ENCODE measurements at regions not wholly inside any gene's neighbourhood (a gene's known extent, or its start where the extent isn't known, plus 50 kb on each side); places are given as distances from the start of the nearest gene placed in this dataset.

DNA sequence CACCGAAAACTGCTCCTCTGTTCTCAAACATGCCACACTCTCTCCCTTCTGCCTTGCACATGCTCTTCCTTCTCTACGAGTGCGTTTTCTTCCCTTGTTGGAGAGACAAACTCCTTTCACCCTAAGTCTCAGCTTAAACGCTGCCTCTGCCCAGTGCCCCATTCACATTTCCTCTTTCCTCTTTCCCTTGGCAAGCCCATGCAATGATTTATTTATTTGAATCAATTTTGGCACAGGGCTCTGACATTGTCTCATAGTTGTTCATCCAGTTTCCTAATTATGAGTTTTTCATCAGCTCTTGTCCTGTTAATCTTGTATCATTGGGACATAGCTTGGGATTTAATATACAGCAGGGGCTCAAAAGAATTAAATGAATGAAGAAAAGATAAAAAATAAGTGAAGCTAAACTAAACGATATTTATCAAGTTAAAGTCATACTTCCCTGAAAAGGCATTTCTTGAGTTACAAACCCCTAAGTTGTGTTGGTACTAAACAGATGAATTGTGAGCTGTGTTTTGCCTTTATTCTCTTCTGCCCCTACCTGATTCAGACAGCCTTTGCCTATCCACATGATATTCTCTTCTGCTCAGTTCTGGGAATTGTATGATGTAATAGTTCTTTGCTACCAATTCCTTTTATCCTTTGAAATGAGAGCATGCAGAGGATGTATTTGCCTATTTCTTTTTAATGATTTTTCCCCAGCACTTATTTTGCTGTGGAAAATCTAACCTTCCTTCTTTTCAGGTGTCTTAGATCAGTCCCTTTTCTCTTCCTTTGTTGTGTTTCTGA, 704.4 kb downstream of the UTRN start:
- Mint-ChIP-seq H3K27me3 (peaks cover 43% of the 10 kb centered on the region), H3K4me3 (no peak overlapping the region), H3K4me1 (no peaks in the 10 kb centered on the region), H3K36me3 (no peaks in the 10 kb centered on the region), H3K27ac (no peak overlapping the region), H3K9me3 (ENCODE audit: low read depth) (peaks cover 2% of the 10 kb centered on the region)
- CTCF ChIA-PET = no interaction called here
- ATAC-seq (no peak), DNase-seq (no peak)

DNA sequence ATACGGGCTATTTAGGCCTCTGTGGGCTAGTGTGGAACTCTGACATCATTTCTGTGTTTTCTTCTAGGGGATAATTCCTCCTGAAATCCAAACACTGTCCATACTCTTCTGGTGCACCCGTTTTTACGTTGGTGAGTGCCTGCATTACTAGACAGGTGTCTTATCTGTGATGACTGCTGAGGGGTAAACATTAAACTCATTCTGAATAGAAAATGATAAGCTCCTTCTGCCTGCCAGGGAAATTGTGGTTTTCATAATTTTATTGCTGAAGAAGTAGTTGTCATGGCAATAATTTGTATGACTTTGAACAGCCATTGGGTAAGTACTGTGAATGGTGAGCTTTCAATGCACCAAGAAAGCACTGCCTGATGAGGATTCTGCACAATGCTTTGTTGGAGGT, 705.6 kb downstream of the UTRN start:
- H3K27ac Mint-ChIP-seq = no peak overlapping the region
- ATAC-seq (no peak), DNase-seq (no peak)
- H3K4me3 Mint-ChIP-seq = no peak overlapping the region
- CTCF ChIA-PET = no interaction called here
- H3K36me3 Mint-ChIP-seq = no peaks in the 10 kb centered on the region
- H3K4me1 Mint-ChIP-seq = no peaks in the 10 kb centered on the region
- peaks cover 2% of the 10 kb centered on the region for H3K9me3 Mint-ChIP-seq (ENCODE audit: low read depth)
- peaks cover 46% of the 10 kb centered on the region for H3K27me3 Mint-ChIP-seq

DNA sequence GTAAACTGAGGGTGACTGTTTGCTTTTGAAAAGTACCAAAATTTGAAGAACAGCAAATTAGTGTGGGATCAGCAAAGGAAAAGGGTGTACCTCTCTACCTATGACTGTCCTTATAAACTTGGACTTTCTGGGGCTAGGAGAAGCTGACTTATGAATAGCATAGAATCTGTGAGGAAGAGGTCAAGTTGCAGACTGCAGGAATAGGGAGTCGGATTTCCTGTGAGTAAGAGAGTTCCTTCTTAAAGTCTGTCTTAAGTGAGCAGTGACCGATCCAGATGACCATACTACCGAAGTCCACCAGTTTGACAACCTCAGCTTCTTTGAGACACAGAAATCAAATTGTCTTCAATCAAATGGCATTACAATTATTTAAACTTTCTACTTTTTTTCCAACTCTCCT, 708.7 kb downstream of the UTRN start:
- ATAC-seq = no peak
- Mint-ChIP-seq H3K4me1 (no peaks in the 10 kb centered on the region), H3K27me3 (peaks cover 58% of the 10 kb centered on the region), H3K4me3 (no peak overlapping the region), H3K9me3 (ENCODE audit: low read depth) (peaks cover 2% of the 10 kb centered on the region), H3K27ac (no peak overlapping the region), H3K36me3 (no peaks in the 10 kb centered on the region)
- CTCF ChIA-PET = no interaction called here
- no peak for DNase-seq

DNA sequence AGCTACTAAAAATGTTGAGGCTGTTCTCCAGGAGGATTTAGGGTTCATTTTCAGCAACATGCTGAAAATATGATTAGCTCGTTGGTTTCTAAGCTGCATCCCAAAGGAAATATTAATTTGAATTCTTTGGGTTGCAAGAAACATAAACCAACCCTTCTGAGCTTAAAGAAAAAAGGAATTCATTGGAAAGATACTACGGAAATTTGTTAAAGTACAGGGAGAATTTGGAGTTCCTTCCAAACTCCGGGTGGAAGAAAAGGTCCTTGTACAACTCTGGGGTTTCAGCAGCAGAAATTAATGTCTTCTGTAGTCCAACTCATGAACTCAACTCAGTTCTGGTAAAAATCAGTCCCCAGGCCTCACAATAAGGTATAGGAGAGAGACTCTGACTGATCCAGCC, 712.9 kb downstream of the UTRN start:
- Mint-ChIP-seq H3K27ac (no peak overlapping the region), H3K9me3 (ENCODE audit: low read depth) (no peaks in the 10 kb centered on the region), H3K4me3 (no peak overlapping the region), H3K36me3 (no peaks in the 10 kb centered on the region), H3K4me1 (no peaks in the 10 kb centered on the region), H3K27me3 (peaks cover 33% of the 10 kb centered on the region)
- ATAC-seq (no peak), DNase-seq (no peak)
- CTCF ChIA-PET = no interaction called here

DNA sequence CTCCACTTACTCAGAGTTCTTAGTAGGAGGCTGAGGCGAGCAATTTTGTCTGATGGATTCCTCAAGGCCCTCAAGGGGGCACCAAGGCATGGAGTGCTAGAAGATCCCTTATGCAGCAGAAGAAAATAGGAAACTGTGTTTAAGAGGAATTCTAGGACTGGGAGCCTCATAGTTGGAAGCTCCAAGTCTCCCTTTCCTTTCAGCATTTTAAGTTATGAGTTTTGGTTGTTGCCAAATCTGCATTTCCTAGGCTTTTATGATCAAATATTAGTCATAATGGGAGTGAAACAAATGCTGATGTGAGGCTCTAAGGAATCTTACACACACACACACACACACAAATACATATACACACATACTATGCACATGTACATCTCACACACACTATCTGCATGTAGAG, 714.0 kb downstream of the UTRN start:
- Mint-ChIP-seq H3K9me3 (ENCODE audit: low read depth) (no peaks in the 10 kb centered on the region), H3K27ac (no peak overlapping the region), H3K36me3 (no peaks in the 10 kb centered on the region), H3K4me1 (no peaks in the 10 kb centered on the region), H3K27me3 (peaks cover 25% of the 10 kb centered on the region), H3K4me3 (no peak overlapping the region)
- CTCF ChIA-PET = no interaction called here
- no peak for ATAC-seq
- DNase-seq = no peak

DNA sequence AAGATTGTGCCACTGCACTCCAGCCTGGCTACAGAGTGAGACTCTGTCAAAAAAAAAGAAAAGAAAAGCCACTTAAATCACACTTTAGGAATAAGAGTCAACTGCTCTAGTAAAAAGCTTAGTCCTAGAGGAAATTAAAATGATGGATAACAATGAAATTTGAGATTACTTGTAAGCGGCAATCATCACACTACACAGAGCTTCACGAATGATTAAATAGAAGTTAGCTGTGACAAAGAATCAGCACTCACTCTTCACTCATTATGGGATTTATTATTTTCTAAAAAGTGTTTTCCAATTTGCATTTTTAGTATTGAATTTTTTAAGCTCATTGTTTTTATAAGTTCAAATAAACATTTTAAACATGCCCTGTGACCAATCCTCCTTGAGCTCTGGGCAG, 718.0 kb downstream of the UTRN start:
- Mint-ChIP-seq H3K4me1 (no peaks in the 10 kb centered on the region), H3K27ac (no peak overlapping the region), H3K9me3 (ENCODE audit: low read depth) (no peaks in the 10 kb centered on the region), H3K4me3 (no peak overlapping the region), H3K27me3 (peaks cover 32% of the 10 kb centered on the region), H3K36me3 (no peaks in the 10 kb centered on the region)
- CTCF ChIA-PET = no interaction called here
- ATAC-seq = no peak
- no peak for DNase-seq

DNA sequence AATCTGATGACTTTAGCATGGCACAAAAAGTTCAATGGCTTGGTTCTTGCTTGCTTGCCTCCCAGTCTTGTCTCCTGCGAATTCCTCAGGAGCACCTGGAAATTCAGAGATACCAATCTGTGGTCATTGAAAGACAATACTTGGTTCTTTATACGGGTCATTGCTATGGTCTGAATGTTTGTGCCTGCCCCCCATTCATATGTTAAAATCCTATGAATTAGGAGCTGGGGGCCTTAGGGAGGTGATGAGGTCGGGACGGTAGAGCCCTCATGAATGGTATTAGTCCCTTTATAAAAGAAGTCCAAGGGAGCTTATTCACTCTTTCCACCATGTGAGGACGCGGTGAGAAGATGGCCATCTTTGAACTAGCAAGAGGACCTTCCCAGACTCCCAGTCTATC, 721.8 kb downstream of the UTRN start:
- H3K27ac Mint-ChIP-seq = no peak overlapping the region
- DNase-seq = no peak
- CTCF ChIA-PET = no interaction called here
- no peak overlapping the region for H3K4me3 Mint-ChIP-seq
- no peak for ATAC-seq
- H3K27me3 Mint-ChIP-seq = peaks cover 33% of the 10 kb centered on the region
- peaks cover 3% of the 10 kb centered on the region for H3K4me1 Mint-ChIP-seq
- H3K36me3 Mint-ChIP-seq = no peaks in the 10 kb centered on the region
- H3K9me3 Mint-ChIP-seq (ENCODE audit: low read depth) = no peaks in the 10 kb centered on the region

DNA sequence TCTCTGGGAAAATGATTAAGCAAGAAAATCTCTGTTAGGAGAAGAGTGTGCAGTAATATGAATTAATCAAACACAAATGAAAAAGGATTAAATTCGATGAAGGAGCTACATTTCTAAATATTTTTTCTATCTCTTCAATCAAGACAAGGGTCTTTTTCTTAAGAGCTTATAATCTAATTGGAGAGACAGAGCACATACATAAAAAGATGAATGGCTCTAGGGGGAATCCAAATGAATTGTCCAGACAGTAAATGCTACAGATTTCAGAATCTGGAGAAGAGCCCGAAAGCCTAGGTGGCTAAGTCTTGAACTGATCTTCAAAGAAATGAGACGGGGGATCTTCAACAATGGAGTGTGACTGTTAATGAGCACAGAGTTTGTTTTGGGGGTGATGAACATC, 723.6 kb downstream of the UTRN start:
- Mint-ChIP-seq H3K9me3 (ENCODE audit: low read depth) (no peaks in the 10 kb centered on the region), H3K27ac (no peak overlapping the region), H3K4me1 (peaks cover 8% of the 10 kb centered on the region), H3K36me3 (no peaks in the 10 kb centered on the region), H3K4me3 (no peak overlapping the region), H3K27me3 (peaks cover 35% of the 10 kb centered on the region)
- CTCF ChIA-PET = no interaction called here
- DNase-seq (no peak), ATAC-seq (no peak)

DNA sequence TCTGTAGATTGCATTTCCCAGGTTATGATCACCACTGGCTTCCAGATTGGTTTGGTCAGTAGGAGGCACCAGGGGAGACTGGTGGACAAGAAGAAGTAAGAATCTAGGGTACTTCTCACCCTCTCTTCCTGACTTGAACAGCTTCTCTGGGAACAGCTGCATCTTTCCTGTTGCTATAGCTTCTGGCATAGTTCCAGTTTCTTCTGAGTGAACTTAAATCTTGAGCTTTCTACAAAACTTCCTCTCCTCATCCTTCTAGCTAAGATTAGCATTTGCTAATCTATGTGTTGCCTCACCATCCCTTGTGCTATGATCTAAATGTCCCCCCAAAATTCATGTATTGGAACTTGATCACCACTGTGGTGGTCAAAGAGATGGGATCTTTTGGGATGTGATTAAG, 724.6 kb downstream of the UTRN start:
- Mint-ChIP-seq H3K36me3 (no peaks in the 10 kb centered on the region), H3K9me3 (ENCODE audit: low read depth) (no peaks in the 10 kb centered on the region), H3K4me3 (no peak overlapping the region), H3K27ac (no peak overlapping the region), H3K4me1 (peaks cover 8% of the 10 kb centered on the region), H3K27me3 (peaks cover 34% of the 10 kb centered on the region)
- CTCF ChIA-PET = no interaction called here
- ATAC-seq (no peak), DNase-seq (no peak)

DNA sequence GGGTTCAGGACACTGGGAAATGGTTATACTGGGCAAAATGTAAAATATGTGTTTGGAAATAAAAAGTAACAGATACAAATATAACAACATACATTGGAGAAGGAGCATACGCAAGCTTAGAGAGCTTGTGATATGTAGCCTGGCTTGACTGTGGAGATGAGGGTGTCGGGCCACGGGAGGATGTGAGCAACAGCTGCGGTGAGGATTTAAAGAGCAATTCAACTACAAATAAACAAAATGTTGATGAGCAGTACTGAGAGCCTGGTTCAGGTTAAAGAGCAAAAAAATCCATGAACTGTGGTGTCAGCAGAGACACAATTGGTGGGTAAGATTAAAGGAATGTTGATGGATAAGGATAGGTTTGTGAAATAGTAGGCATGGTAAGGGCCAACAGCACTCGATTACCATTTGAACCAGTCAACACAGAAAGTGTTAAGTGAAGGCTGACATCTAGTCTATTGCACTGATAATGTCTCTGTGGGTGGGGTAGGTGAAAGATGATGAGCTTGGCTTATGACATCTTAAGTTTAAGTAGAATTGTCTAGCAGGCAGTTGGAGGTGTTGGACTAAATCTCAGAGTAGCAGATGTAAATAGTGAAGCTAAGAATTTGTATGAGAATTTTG, 723.2 kb downstream of the EPM2A start:
- Mint-ChIP-seq H3K36me3 (no peaks in the 10 kb centered on the region), H3K4me1 (peaks cover 22% of the 10 kb centered on the region), H3K4me3 (no peak overlapping the region), H3K27me3 (peaks cover 16% of the 10 kb centered on the region), H3K27ac (no peak overlapping the region), H3K9me3 (ENCODE audit: low read depth) (no peaks in the 10 kb centered on the region)
- DNase-seq (no peak), ATAC-seq (no peak)
- CTCF ChIA-PET = no interaction called here

DNA sequence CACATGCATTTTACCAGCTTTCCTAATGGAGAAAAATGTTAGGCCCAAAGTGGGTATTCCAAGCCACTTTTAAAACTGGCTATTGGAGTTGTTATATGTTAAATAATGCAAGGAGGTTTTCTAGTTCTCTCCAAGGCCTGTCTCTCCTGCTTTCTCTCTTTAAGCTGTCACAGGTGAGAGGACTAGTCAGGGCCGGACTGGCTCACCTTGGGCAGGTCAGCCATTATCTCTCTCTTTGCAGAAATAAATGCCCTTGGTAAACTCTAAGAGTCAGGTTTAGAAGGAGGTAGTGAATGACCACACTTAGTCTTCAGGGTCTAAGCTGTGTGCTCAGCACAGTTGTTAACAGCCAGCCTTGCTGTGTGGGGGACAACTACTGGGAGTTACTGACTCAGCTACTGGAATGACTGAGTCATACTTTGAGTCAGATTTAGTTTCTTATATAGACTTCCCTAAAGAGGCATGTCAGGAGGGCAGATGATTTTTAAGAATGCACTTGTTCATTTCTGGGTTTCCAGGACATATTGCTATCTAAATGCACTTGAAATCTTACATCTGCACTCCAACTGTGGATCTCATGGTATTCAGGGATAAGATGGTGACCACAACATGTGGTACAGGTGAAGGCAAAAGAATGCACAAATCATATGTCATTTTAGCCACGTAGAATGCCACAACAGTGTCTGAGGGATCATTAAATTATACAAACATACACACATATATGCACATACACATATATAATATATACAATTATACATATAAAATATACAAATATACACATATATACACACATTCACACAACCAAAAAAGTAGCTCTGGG, 719.4 kb downstream of the EPM2A start:
- peak; percentile 96 for ATAC-seq
- H3K27ac Mint-ChIP-seq = peak overlapping the region; percentile 8
- CTCF ChIA-PET = no interaction called here
- H3K4me1 Mint-ChIP-seq = peaks cover 27% of the 10 kb centered on the region
- no peaks in the 10 kb centered on the region for H3K9me3 Mint-ChIP-seq (ENCODE audit: low read depth)
- no peaks in the 10 kb centered on the region for H3K36me3 Mint-ChIP-seq
- H3K27me3 Mint-ChIP-seq = peaks cover 4% of the 10 kb centered on the region
- DNase-seq = peak; percentile 64
- no peak overlapping the region for H3K4me3 Mint-ChIP-seq

DNA sequence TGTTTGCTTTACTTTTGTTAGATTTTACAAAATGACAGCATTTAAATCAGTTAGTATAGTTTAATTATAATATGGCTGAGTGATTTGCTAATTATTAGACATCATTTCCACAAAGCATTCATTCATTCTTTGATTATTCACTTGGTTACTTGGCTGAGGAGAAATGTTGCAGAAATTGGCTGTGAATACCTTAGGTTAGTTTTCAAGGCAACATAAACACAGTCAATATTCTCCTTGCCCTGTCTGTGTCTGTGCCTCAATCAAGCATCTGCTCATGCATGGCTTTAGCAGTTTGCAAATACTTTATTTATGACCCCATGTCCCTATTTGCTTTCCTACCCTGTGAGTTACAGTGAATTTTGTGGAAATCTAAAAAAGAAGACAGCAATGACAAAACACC, 718.3 kb downstream of the EPM2A start:
- DNase-seq (no peak), ATAC-seq (no peak)
- CTCF ChIA-PET = no interaction called here
- no peak overlapping the region for H3K27ac Mint-ChIP-seq
- H3K4me3 Mint-ChIP-seq = no peak overlapping the region
- H3K9me3 Mint-ChIP-seq (ENCODE audit: low read depth) = no peaks in the 10 kb centered on the region
- H3K36me3 Mint-ChIP-seq = no peaks in the 10 kb centered on the region
- H3K27me3 Mint-ChIP-seq = peaks cover 6% of the 10 kb centered on the region
- H3K4me1 Mint-ChIP-seq = peaks cover 24% of the 10 kb centered on the region

DNA sequence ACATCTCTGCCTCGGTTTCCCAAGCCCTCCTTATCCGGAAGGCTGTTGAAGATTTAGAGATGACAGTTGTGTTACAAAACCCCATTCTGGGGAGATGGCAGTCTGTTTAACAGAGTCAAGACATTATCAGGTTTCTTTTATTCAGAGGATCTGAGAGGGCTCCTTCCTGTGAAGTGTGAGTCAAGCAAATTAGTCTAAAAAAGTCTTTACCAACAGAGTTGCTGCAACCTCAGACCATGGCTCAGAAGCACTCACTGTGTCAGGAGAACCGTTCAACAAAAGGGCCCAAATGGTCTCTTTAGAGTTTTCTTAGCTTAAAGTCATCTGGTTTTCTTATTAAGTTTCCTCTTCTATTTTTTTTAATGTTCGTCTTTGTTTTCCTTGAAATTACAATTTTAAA, 717.8 kb downstream of the EPM2A start:
- Mint-ChIP-seq H3K9me3 (ENCODE audit: low read depth) (no peaks in the 10 kb centered on the region), H3K36me3 (no peaks in the 10 kb centered on the region), H3K27me3 (peaks cover 6% of the 10 kb centered on the region), H3K27ac (no peak overlapping the region), H3K4me3 (no peak overlapping the region), H3K4me1 (peaks cover 21% of the 10 kb centered on the region)
- DNase-seq (no peak), ATAC-seq (no peak)
- CTCF ChIA-PET = no interaction called here

DNA sequence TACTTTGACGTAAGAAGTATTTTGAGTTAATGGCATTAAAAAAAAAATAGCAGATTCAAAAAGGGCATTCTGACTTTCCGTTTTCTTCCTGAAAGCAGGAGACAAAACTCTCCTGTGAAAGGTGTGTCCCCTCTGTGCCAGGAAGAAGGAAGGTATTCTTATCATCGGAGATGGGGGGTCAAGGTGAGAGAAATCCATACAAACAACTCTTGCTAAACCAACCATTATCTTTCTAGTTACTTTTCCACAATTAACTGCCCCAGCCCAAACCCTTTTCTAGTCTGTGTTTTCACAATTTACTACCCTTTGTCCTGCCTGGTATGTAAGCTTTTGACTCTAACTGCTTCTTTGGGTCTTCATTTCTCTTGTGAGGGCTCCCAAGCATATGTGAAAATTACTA, 717.3 kb downstream of the EPM2A start:
- ATAC-seq = no peak
- H3K27ac Mint-ChIP-seq = no peak overlapping the region
- CTCF ChIA-PET = no interaction called here
- peaks cover 6% of the 10 kb centered on the region for H3K27me3 Mint-ChIP-seq
- no peaks in the 10 kb centered on the region for H3K36me3 Mint-ChIP-seq
- no peaks in the 10 kb centered on the region for H3K9me3 Mint-ChIP-seq (ENCODE audit: low read depth)
- peaks cover 21% of the 10 kb centered on the region for H3K4me1 Mint-ChIP-seq
- H3K4me3 Mint-ChIP-seq = no peak overlapping the region
- DNase-seq = no peak
